Esophagus muscularis mucosa (tissue), 4 donors: ENCODE measurements at regions not wholly inside any gene's neighbourhood (a gene's known extent, or its start where the extent isn't known, plus 50 kb on each side); places are given as distances from the start of the nearest gene placed in this dataset.

Experiments used
- DNase-seq: peaks from one replicate; pipeline ENCODE4 v3.0.0-alpha.2; 2017; ENCODE audit errors: extremely low spot score
- H3K27ac ChIP-seq, 4 donors: fragments of 200-600 bp; sonication (generic); replicated peaks in 1 of 4; 1 replicate in 3 of 4; 2 replicates in 1 of 4; pipeline ENCODE4 v1.5.1; 2016 to 2019; ENCODE audit warnings: mild to moderate bottlenecking in 1 of 4
- H3K27me3 ChIP-seq, 4 donors: fragments of 200-600 bp; sonication (generic); one replicate each; pipeline versions ENCODE4 v1.5.1 to v1.6.0; 2016 to 2019
- H3K36me3 ChIP-seq, 4 donors: fragments of 200-600 bp; sonication (generic); one replicate each; pipeline ENCODE4 v1.5.1; 2016 to 2019
- H3K4me1 ChIP-seq, 4 donors: fragments of 200-600 bp; sonication (generic); one replicate each; pipeline ENCODE4 v1.5.1; 2016 to 2019
- H3K4me3 ChIP-seq, 4 donors: fragments of 200-600 bp; sonication (generic); 1 replicate in 2 of 4; 2 replicates in 2 of 4; pipeline ENCODE4 v1.5.1; 2016 to 2019; ENCODE audit warnings: mild to moderate bottlenecking in 4 of 4, moderate library complexity in 1 of 4
- H3K9me3 ChIP-seq, 4 donors: fragments of 200-600 bp; sonication (generic); 1 replicate in 3 of 4; 2 replicates in 1 of 4; pipeline ENCODE4 v1.5.1; 2016 to 2019
- CTCF ChIP-seq, 3 experiments: fragments of 200-600 bp in 2 of 3; fragments of 450-650 bp in 1 of 3; sonication (generic) in 2 of 3; IDR thresholded peaks; one replicate each; pipeline ENCODE4 v1.5.1; 2017 to 2019; ENCODE audit warnings: antibody characterized with exemption in 3 of 3, mild to moderate bottlenecking in 2 of 3, moderate library complexity in 1 of 3
- EP300 ChIP-seq: sonication (generic); formaldehyde crosslinking; IDR thresholded peaks from one replicate; pipeline ENCODE4 v1.6.1; 2017; ENCODE audit warnings: antibody characterized with exemption
- POLR2A ChIP-seq: fragments of 450-650 bp; IDR thresholded peaks from one replicate; pipeline ENCODE4 v1.6.1; 2017; ENCODE audit warnings: antibody characterized with exemption, moderate library complexity, mild to moderate bottlenecking, low read depth
- POLR2AphosphoS5 ChIP-seq, 2 donors: sonication (generic); formaldehyde crosslinking; IDR thresholded peaks; one replicate each; pipeline ENCODE4 v1.6.1; 2017; ENCODE audit warnings: antibody characterized with exemption in 2 of 2
- WGBS: methylation state at CpG from one replicate; pipeline ENCODE4 v1.1.5; 2018; 5-methylcytosine and 5-hydroxymethylcytosine counted together
- intact Hi-C: fragments of 100-400 bp; cut with DNase I; formaldehyde crosslinking; loops from one replicate; pipeline ENCODE4 v1.15.1; 2023

- Histone ChIP-seq H3K36me3 (no peaks in the 10 kb centered on the region), H3K4me3 (no peak overlapping the region), H3K9me3 (peaks cover 0 to 7% (median 2%) of the 10 kb centered on the region in 4 donors), H3K4me1 (peaks cover 0 to 4% (median 0%) of the 10 kb centered on the region in 4 donors), H3K27me3 (no peaks in the 10 kb centered on the region), H3K27ac (no peak overlapping the region)
- intact Hi-C loops = no loop called here
- no peak for DNase-seq
- 91% methylated on average over 8 of the region's 9 CpGs for WGBS
- TF ChIP-seq CTCF (IDR thresholded peaks at IDR 0.05) (no peak), EP300 (no peak), POLR2A (no peak), POLR2AphosphoS5 (IDR thresholded peaks at IDR 0.05) (no peak)
These were observed 112.0 kb downstream of the FAM43A start for GRCh38 chr3:194797555-194798250.

- no peak overlapping the region for H3K27ac ChIP-seq
- intact Hi-C loops = no loop called here
- peaks cover 0 to 4% (median 0%) of the 10 kb centered on the region in 4 donors for H3K4me1 ChIP-seq
- no peaks in the 10 kb centered on the region for H3K27me3 ChIP-seq
- WGBS = 95% methylated on average over 5 of the region's 5 CpGs
- DNase-seq = no peak
- H3K36me3 ChIP-seq = no peaks in the 10 kb centered on the region
- no peak for TF ChIP-seq POLR2AphosphoS5 (IDR thresholded peaks at IDR 0.05)
- TF ChIP-seq EP300 = no peak
- TF ChIP-seq CTCF (IDR thresholded peaks at IDR 0.05) = no peak
- no peak overlapping the region for H3K4me3 ChIP-seq
- H3K9me3 ChIP-seq = peaks cover 0 to 7% (median 2%) of the 10 kb centered on the region in 4 donors
These were observed 112.8 kb downstream of the FAM43A start for GRCh38 chr3:194798486-194798885.

GRCh38 chr3:194800002-194800401, 114.3 kb downstream of the FAM43A start:
- TF ChIP-seq EP300 (no peak), POLR2AphosphoS5 (IDR thresholded peaks at IDR 0.05) (no peak), CTCF (IDR thresholded peaks at IDR 0.05) (no peak), POLR2A (no peak)
- intact Hi-C loops = no loop called here
- H3K4me3 ChIP-seq = no peak overlapping the region
- peaks cover 0 to 7% (median 2%) of the 10 kb centered on the region in 4 donors for H3K9me3 ChIP-seq
- peaks cover 0 to 4% (median 0%) of the 10 kb centered on the region in 4 donors for H3K4me1 ChIP-seq
- no peak overlapping the region for H3K27ac ChIP-seq
- H3K36me3 ChIP-seq = no peaks in the 10 kb centered on the region
- H3K27me3 ChIP-seq = no peaks in the 10 kb centered on the region
- WGBS = 85% methylated on average over 10 of the region's 10 CpGs
- DNase-seq = no peak

- Histone ChIP-seq H3K4me3 (no peak overlapping the region), H3K4me1 (peaks cover 0 to 4% (median 2%) of the 10 kb centered on the region in 4 donors), H3K9me3 (no peaks in the 10 kb centered on the region), H3K27me3 (no peaks in the 10 kb centered on the region), H3K36me3 (no peaks in the 10 kb centered on the region), H3K27ac (no peak overlapping the region)
- no peak for DNase-seq
- intact Hi-C loops = no loop called here
- WGBS = 80% methylated on average over 20 of the region's 23 CpGs
- no peak for TF ChIP-seq EP300
These were observed 116.1 kb downstream of the FAM43A start for GRCh38 chr3:194801461-194802432.

GRCh38 chr3:194804796-194805195, 119.1 kb downstream of the FAM43A start:
- peaks cover 0 to 3% (median 0%) of the 10 kb centered on the region in 4 donors for H3K27me3 ChIP-seq
- H3K4me3 ChIP-seq = no peak overlapping the region
- TF ChIP-seq EP300 (no peak), POLR2AphosphoS5 (IDR thresholded peaks at IDR 0.05) (no peak), POLR2A (no peak), CTCF (IDR thresholded peaks at IDR 0.05) (no peak)
- H3K9me3 ChIP-seq = no peaks in the 10 kb centered on the region
- no peak for DNase-seq
- peaks cover 0 to 4% (median 2%) of the 10 kb centered on the region in 4 donors for H3K4me1 ChIP-seq
- H3K36me3 ChIP-seq = no peaks in the 10 kb centered on the region
- intact Hi-C loops = no loop called here
- WGBS = 86% methylated on average over 2 of the region's 2 CpGs
- H3K27ac ChIP-seq = no peak overlapping the region
